GM23248 (cell line): ENCODE measurements at regions not wholly inside any gene's neighbourhood (a gene's known extent, or its start where the extent isn't known, plus 50 kb on each side); places are given as distances from the start of the nearest gene placed in this dataset.

Experiments used
- DNase-seq: peaks from one replicate; pipeline ENCODE4 v3.0.0-alpha.2; 2015
- H2AFZ ChIP-seq: fragments of 200-600 bp; sonication (generic); 2 replicates; pipeline ENCODE4 v1.6.1; 2016; ENCODE audit warnings: antibody characterized with exemption
- H3F3A ChIP-seq: fragments of 200-600 bp; sonication (generic); 2 replicates; pipeline ENCODE4 v1.6.1; 2016; ENCODE audit warnings: mild to moderate bottlenecking, antibody characterized with exemption, mixed run types; ENCODE audit not compliant: insufficient read depth
- H3K27ac ChIP-seq: fragments of 200-600 bp; sonication (generic); 2 replicates; pipeline ENCODE4 v1.5.1; 2016; ENCODE audit warnings: mild to moderate bottlenecking
- H3K27me3 ChIP-seq: fragments of 200-600 bp; sonication (generic); replicated peaks from 2 replicates; pipeline ENCODE4 v1.6.1; 2016; ENCODE audit warnings: mild to moderate bottlenecking; ENCODE audit not compliant: insufficient read depth
- H3K36me3 ChIP-seq: fragments of 200-600 bp; sonication (generic); 2 replicates; pipeline ENCODE4 v1.6.1; 2016; ENCODE audit warnings: low read depth, mild to moderate bottlenecking
- H3K4me1 ChIP-seq: fragments of 200-600 bp; sonication (generic); 2 replicates; pipeline ENCODE4 v1.6.1; 2016; ENCODE audit warnings: mild to moderate bottlenecking; ENCODE audit not compliant: insufficient read depth
- H3K4me2 ChIP-seq: fragments of 200-600 bp; sonication (generic); one replicate; pipeline ENCODE4 v1.6.1; 2016; ENCODE audit warnings: mild to moderate bottlenecking; ENCODE audit not compliant: unreplicated experiment
- H3K4me3 ChIP-seq: fragments of 200-600 bp; sonication (generic); 2 replicates; pipeline ENCODE4 v1.5.1; 2016; ENCODE audit warnings: mild to moderate bottlenecking
- H3K79me2 ChIP-seq: fragments of 200-600 bp; sonication (generic); 2 replicates; pipeline ENCODE4 v1.6.1; 2016; ENCODE audit warnings: mild to moderate bottlenecking; ENCODE audit not compliant: insufficient read depth
- H3K9ac ChIP-seq: fragments of 200-600 bp; sonication (generic); 2 replicates; pipeline ENCODE4 v1.6.1; 2016; ENCODE audit warnings: mild to moderate bottlenecking
- H3K9me2 ChIP-seq: fragments of 200-600 bp; sonication (generic); 2 replicates; pipeline ENCODE4 v1.6.1; 2016; ENCODE audit warnings: mixed run types, mild to moderate bottlenecking, moderate library complexity; ENCODE audit not compliant: insufficient read depth
- H3K9me3 ChIP-seq: fragments of 200-600 bp; sonication (generic); one replicate; pipeline ENCODE4 v1.6.1; 2017; ENCODE audit warnings: low read depth
- H4K20me1 ChIP-seq: fragments of 200-600 bp; sonication (generic); 2 replicates; pipeline ENCODE4 v1.6.0; 2016; ENCODE audit not compliant: insufficient read depth
- EZH2 ChIP-seq: fragments of 200-600 bp; sonication (generic); IDR thresholded peaks from 2 replicates; pipeline ENCODE4 v1.6.1; 2018; ENCODE audit warnings: antibody characterized with exemption, mild to moderate bottlenecking; ENCODE audit not compliant: insufficient read depth, poor library complexity, severe bottlenecking
- EZH2phosphoT487 ChIP-seq: fragments of 200-600 bp; sonication (generic); IDR thresholded peaks from 2 replicates; pipeline ENCODE4 v1.6.1; 2018; ENCODE audit warnings: antibody characterized with exemption, moderate library complexity, mild to moderate bottlenecking, low read depth; ENCODE audit not compliant: insufficient read depth
- WGBS, 2 experiments: methylation state at CpG; one replicate each; pipeline ENCODE4 v1.1.6; 2015 to 2017; ENCODE audit warnings: low lambda C conversion rate in 2 of 2, low coverage in 1 of 2; ENCODE audit errors: missing lambda C conversion rate in 2 of 2; 5-methylcytosine and 5-hydroxymethylcytosine counted together
- in situ Hi-C: fragments of 300-500 bp; cut with MboI; formaldehyde crosslinking; loops from 2 replicates; pipeline ENCODE4 v1.15.0; 2020

DNA sequence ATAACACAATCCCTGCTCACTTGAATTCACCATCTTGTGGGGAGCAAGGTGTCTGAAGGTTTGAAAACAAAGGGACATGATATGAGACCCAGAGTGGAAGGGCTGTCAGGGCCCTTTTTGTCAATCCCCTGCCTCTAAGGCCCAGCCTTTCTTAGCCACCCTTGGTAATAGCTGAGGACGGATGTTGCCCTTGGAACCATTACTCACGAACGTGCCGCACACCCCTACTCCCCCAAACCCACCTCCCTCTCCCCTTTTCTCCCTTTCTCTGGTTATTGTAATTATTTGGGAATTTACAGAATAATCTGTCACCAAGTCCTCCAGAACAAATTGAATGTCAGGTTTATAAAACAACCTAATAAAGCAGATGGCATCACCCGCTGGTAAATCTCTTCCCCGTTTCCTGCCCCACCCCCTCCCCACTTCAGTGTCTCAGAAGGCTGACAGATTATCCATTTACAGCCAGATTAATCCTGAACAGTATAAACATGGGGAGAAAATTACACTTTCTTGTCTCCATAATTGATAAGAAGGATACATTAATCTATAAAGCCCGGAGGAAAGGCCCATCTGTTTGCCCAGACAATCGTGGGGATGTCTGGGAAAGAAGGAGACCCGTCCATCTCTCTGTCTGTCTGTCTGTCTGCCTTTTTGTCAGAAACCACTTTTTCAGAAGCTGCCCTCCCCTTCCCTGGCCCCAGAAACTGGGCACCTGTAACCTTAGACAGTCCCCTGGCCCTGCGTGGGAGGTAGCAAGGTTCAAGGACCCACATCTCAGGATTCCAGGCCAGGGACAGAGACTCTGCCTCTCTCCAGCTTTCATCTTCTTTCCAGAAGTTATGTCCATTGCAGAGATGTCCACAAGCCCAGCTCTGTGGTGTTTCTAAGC, 60.6 kb upstream of the CD34 start:
- Histone ChIP-seq H3K36me3 (no peaks in the 10 kb centered on the region), H3K4me2 (no peak overlapping the region), H4K20me1 (no peaks in the 10 kb centered on the region), H3K79me2 (no peaks in the 10 kb centered on the region), H3K9ac (no peak overlapping the region), H3K9me3 (no peaks in the 10 kb centered on the region), H3K4me1 (no peaks in the 10 kb centered on the region), H3F3A (no peaks in the 10 kb centered on the region), H3K27ac (no peak overlapping the region), H2AFZ (no peak overlapping the region), H3K4me3 (no peak overlapping the region), H3K9me2 (no peaks in the 10 kb centered on the region), H3K27me3 (peaks cover 18% of the 10 kb centered on the region; the same call in 1 of the 2 replicates)
- no peak for DNase-seq
- WGBS, 2 experiments, result 71 to 78% methylated on average over 10 of the region's 10 CpGs
- in situ Hi-C loops, result no loop called here
- TF ChIP-seq EZH2 (no peak), EZH2phosphoT487 (no peak)

DNA sequence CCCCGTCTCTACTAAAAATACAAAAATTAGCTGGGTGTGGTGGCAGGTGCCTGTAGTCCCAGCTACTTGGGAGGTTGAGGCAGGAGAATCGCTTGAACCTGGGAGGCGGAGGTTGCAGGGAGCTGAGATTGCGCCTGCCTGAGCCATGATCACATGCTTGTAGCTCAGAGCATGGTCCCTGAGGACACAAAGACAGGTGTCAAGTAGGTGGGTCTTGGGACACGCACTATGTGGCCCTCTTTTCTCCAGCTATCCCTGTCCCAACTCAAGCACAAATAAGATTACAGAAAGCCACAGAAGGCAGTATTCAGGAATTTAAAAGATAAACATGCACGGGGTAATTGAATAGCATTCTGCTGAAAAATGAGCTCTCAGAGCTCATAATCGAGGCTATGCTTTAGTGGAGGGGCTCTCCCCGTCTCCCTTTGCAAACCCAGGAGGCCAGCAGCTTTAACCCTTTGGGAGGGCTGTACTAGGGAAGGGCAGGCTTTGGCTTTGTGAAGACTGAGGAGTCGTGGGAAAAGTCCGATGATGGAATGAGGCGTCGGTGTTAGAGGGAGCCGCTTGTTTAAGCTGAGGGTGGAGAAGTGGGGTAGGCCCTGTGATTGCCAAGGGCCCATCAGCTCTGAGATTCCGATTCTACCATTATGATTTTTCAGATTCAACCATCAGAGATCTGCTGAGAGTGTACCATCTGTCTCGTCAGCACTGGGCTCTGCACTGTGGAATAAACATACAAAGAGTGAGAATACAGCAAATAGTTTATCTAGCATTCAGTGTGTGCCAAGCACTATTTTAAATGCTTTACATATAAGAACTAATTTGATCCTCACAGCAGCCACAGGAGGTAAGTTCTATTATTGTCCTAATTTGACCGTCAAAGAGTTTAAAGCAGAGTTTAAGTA, 59.7 kb upstream of the CD34 start:
- in situ Hi-C loops, result no loop called here
- Histone ChIP-seq H3K4me1 (no peaks in the 10 kb centered on the region), H4K20me1 (no peaks in the 10 kb centered on the region), H3K27me3 (peaks cover 18% of the 10 kb centered on the region; the same call in 1 of the 2 replicates), H3K4me3 (no peak overlapping the region), H3K9ac (no peak overlapping the region), H3K36me3 (no peaks in the 10 kb centered on the region), H3K9me2 (no peaks in the 10 kb centered on the region), H3K9me3 (no peaks in the 10 kb centered on the region), H2AFZ (no peak overlapping the region), H3F3A (no peaks in the 10 kb centered on the region), H3K79me2 (no peaks in the 10 kb centered on the region), H3K27ac (no peak overlapping the region), H3K4me2 (no peak overlapping the region)
- WGBS, 2 experiments, result 75% methylated on average over 16 of the region's 16 CpGs
- no peak for DNase-seq
- TF ChIP-seq EZH2phosphoT487 (no peak), EZH2 (no peak)

- Histone ChIP-seq H3K4me1 (peaks cover 5% of the 10 kb centered on the region; the same call in 1 of the 2 replicates), H3K4me3 (no peak overlapping the region), H4K20me1 (no peaks in the 10 kb centered on the region), H3F3A (peaks cover 10% of the 10 kb centered on the region; the same call in 1 of the 2 replicates), H3K27ac (no peak overlapping the region), H2AFZ (no peak overlapping the region), H3K9me2 (no peaks in the 10 kb centered on the region), H3K9ac (no peak overlapping the region), H3K9me3 (no peaks in the 10 kb centered on the region), H3K4me2 (no peak overlapping the region), H3K79me2 (no peaks in the 10 kb centered on the region), H3K36me3 (no peaks in the 10 kb centered on the region), H3K27me3 (0 out of 2 replicates have a peak, but pooled peaks cover 17% of the 10 kb centered on the region)
- TF ChIP-seq EZH2 (no peak), EZH2phosphoT487 (no peak)
- no peak for DNase-seq
- in situ Hi-C loops, result loop anchor here (5.0 kb wide), 1 partner anchor 82 kb away; no protein-coding TSS in a partner anchor
- WGBS, 2 experiments, result 95 to 96% methylated on average over 2 of the region's 2 CpGs
These were observed 58.6 kb upstream of the CD34 start for GRCh38 chr1:207969528-207969927.

GRCh38 chr1:207968521-207969009, 57.6 kb upstream of the CD34 start:
- DNase-seq, result no peak
- H3K9ac ChIP-seq, result no peak overlapping the region
- H2AFZ ChIP-seq, result no peak overlapping the region
- no peak overlapping the region for H3K4me3 ChIP-seq
- H3K27me3 ChIP-seq, result 0 out of 2 replicates have a peak, but pooled peaks cover 8% of the 10 kb centered on the region
- in situ Hi-C loops, result loop anchor here (5.0 kb wide), 1 partner anchor 81 kb away; no protein-coding TSS in a partner anchor
- no peaks in the 10 kb centered on the region for H3K9me3 ChIP-seq
- WGBS, 2 experiments, result 40 to 44% methylated on average over 5 of the region's 5 CpGs
- peaks cover 18% of the 10 kb centered on the region; the same call in 1 of the 2 replicates for H3F3A ChIP-seq
- H3K27ac ChIP-seq, result no peak overlapping the region
- TF ChIP-seq EZH2 (no peak), EZH2phosphoT487 (no peak)
- H4K20me1 ChIP-seq, result no peaks in the 10 kb centered on the region
- H3K9me2 ChIP-seq, result no peaks in the 10 kb centered on the region
- H3K4me1 ChIP-seq, result peaks cover 15% of the 10 kb centered on the region
- no peaks in the 10 kb centered on the region for H3K36me3 ChIP-seq
- no peak overlapping the region for H3K4me2 ChIP-seq
- no peaks in the 10 kb centered on the region for H3K79me2 ChIP-seq
